HepG2 (cell line): ENCODE measurements at regions not wholly inside any gene's neighbourhood (a gene's known extent, or its start where the extent isn't known, plus 50 kb on each side); places are given as distances from the start of the nearest gene placed in this dataset.
A peak's percentile ranks its signal among the peaks of the same experiment; 100 is the strongest.

ENCODE experiments used
- ARHGAP35 ChIP-seq: sonication (generic); formaldehyde crosslinking; IDR thresholded peaks from 2 replicates; pipeline ENCODE4 v1.9.0; 2022; ENCODE audit warnings: mild to moderate bottlenecking, inconsistent platforms, moderate library complexity, missing genetic modification reagents, borderline replicate concordance
- BATF2 ChIP-seq: sonication (generic); formaldehyde crosslinking; IDR thresholded peaks from 2 replicates; pipeline ENCODE4 v1.8.0; 2022; ENCODE audit warnings: mild to moderate bottlenecking, missing genetic modification reagents, moderate library complexity
- DRAP1 ChIP-seq: IDR thresholded peaks from 2 replicates; pipeline ENCODE4 v1.6.1; 2016; ENCODE audit warnings: missing genetic modification reagents, missing compliant biosample characterization
- ELF1 ChIP-seq: sonication (generic); formaldehyde crosslinking; IDR thresholded peaks from 2 replicates; pipeline ENCODE4 v1.4.0; 2020; ENCODE audit warnings: missing genetic modification reagents
- ELF4 ChIP-seq: sonication (generic); formaldehyde crosslinking; IDR thresholded peaks from 2 replicates; pipeline ENCODE4 v1.5.0; 2020; ENCODE audit warnings: missing genetic modification reagents, mild to moderate bottlenecking, moderate library complexity, borderline replicate concordance
- ELK4 ChIP-seq: sonication (generic); formaldehyde crosslinking; IDR thresholded peaks from 2 replicates; pipeline ENCODE4 v1.9.0; 2021; ENCODE audit warnings: missing genetic modification reagents, borderline replicate concordance
- FLYWCH1 ChIP-seq: sonication (generic); formaldehyde crosslinking; IDR thresholded peaks from 2 replicates; pipeline ENCODE4 v1.8.1; 2023; ENCODE audit warnings: mild to moderate bottlenecking, missing genetic modification reagents
- FOXO4 ChIP-seq: sonication (generic); formaldehyde crosslinking; conservative IDR thresholded peaks from 2 replicates; pipeline ENCODE4 v1.8.1; 2023; ENCODE audit warnings: missing genetic modification reagents
- GFI1 ChIP-seq: sonication (generic); formaldehyde crosslinking; IDR thresholded peaks from 2 replicates; pipeline ENCODE4 v1.5.0; 2020; ENCODE audit warnings: missing genetic modification reagents, mild to moderate bottlenecking, borderline replicate concordance
- HDAC1 ChIP-seq: sonication (generic); formaldehyde crosslinking; IDR thresholded peaks from 2 replicates; pipeline ENCODE4 v1.5.1; 2020; ENCODE audit warnings: mild to moderate bottlenecking, missing genetic modification reagents
- HINFP ChIP-seq: sonication (generic); formaldehyde crosslinking; IDR thresholded peaks from 2 replicates; pipeline ENCODE4 v1.4.0; 2020; ENCODE audit warnings: low read depth, mild to moderate bottlenecking, missing genetic modification reagents
- ISL2 ChIP-seq: sonication (generic); formaldehyde crosslinking; IDR thresholded peaks from 2 replicates; pipeline ENCODE4 v1.5.0; 2020; ENCODE audit warnings: missing genetic modification reagents
- KDM6A ChIP-seq: IDR thresholded peaks from 2 replicates; pipeline ENCODE4 v1.6.1; 2016; ENCODE audit warnings: low read depth
- SMYD3 ChIP-seq: sonication (generic); formaldehyde crosslinking; IDR thresholded peaks from 2 replicates; pipeline ENCODE4 v1.8.1; 2023; ENCODE audit warnings: mild to moderate bottlenecking, missing genetic modification reagents
- ZBTB10 ChIP-seq: sonication (generic); formaldehyde crosslinking; IDR thresholded peaks from 2 replicates; pipeline ENCODE4 v1.4.0; 2020; ENCODE audit warnings: missing genetic modification reagents, borderline replicate concordance
- ZBTB43 ChIP-seq: sonication (generic); formaldehyde crosslinking; conservative IDR thresholded peaks from 2 replicates; pipeline ENCODE4 v1.4.0; 2020; ENCODE audit warnings: missing genetic modification reagents
- ZNF274 ChIP-seq: sonication (generic); formaldehyde crosslinking; IDR thresholded peaks from 2 replicates; pipeline ENCODE4 v1.5.1; 2020; ENCODE audit warnings: mild to moderate bottlenecking, missing genetic modification reagents
- ZNF33B ChIP-seq: sonication (generic); formaldehyde crosslinking; IDR thresholded peaks from 2 replicates; pipeline ENCODE4 v1.5.1; 2020; ENCODE audit warnings: mild to moderate bottlenecking, missing genetic modification reagents
- ZNF569 ChIP-seq: sonication (generic); formaldehyde crosslinking; IDR thresholded peaks from 2 replicates; pipeline ENCODE4 v1.5.0; 2020; ENCODE audit warnings: mild to moderate bottlenecking, missing genetic modification reagents, moderate library complexity, borderline replicate concordance

GRCh38 chr1:213572912-213573647 is 414.7 kb upstream of the PROX1 start (continued):
- TF ChIP-seq HINFP (CRISPR knock-in tag), result no peak
- no peak for TF ChIP-seq ZNF274 (CRISPR knock-in tag)
- TF ChIP-seq KDM6A, result peak; percentile 63; the same call in 1 of the 2 replicates
- 0 out of 2 replicates have a peak, but pooled peaks have one; percentile 16 for TF ChIP-seq ELF1 (CRISPR knock-in tag)
- TF ChIP-seq ZNF33B (CRISPR knock-in tag), result no peak
- peak; percentile 78; the same call in 1 of the 2 replicates for TF ChIP-seq HDAC1 (CRISPR knock-in tag)
- peak; percentile 61 for TF ChIP-seq DRAP1
- no peak for TF ChIP-seq FLYWCH1 (CRISPR knock-in tag)
- TF ChIP-seq ZBTB43 (CRISPR knock-in tag), result no peak
- no peak for TF ChIP-seq ARHGAP35 (CRISPR knock-in tag)
- TF ChIP-seq FOXO4 (CRISPR knock-in tag), result no peak
- no peak for TF ChIP-seq ELK4 (CRISPR knock-in tag)
- TF ChIP-seq ISL2, result peak; percentile 98
- TF ChIP-seq ZNF569 (CRISPR knock-in tag), result no peak
- TF ChIP-seq GFI1, result peak; percentile 79
- no peak for TF ChIP-seq BATF2 (CRISPR knock-in tag)
- no peak for TF ChIP-seq ZBTB10
- 0 out of 2 replicates have a peak, but pooled peaks have one; percentile 58 for TF ChIP-seq SMYD3 (CRISPR knock-in tag)
- TF ChIP-seq ELF4 (CRISPR knock-in tag), result no peak
